Right renal cortex interstitium (tissue), 3 donors: ENCODE measurements at regions not wholly inside any gene's neighbourhood (a gene's known extent, or its start where the extent isn't known, plus 50 kb on each side); places are given as distances from the start of the nearest gene placed in this dataset.

Experiments
- DNase-seq, 3 donors: peaks; one replicate each; pipeline ENCODE4 v3.0.0-alpha.2; 2013; ENCODE audit warnings: low read depth in 3 of 3, low spot score in 2 of 3

GRCh38 chr4:177568931-177569330 lies 126.7 kb upstream of the AGA start:
- no peak for DNase-seq

DNA sequence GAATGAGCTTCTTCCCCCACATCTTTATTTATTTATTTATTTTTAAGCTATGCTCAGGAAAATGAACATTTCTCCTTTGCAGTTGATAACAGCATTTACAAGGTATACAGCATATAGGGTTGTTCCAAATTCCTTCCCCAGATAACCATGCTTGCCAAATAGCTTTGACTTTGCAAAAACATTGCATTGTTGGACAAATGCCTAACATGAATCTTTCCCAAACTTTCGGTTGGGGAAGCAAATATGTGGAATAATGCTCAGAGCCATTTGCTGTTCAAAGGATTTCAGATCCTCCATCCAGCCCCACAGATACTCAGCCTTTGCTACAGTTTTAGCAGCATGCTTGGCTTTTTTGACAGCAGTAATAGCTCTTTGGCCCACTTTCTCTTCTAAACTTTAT lies 127.2 kb upstream of the AGA start:
- DNase-seq, result no peak

DNA sequence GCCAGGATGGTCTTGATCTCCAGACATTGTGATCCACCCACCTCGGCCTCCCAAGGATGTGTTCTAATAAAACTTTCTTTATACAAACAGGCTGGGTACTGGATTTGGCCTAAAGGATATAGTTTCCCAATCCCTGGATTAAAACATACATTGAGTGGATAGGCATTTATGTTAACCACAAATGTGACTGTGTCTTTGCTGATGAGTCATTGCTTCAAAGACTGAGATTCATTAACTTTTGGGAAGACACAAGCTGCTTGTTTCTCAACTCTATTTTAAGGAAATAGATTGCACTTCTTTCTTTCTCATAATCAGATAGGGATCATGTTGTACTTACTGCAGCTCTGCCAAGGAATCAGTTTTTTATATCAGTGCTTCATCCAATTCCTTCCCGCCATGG lies 131.3 kb upstream of the AGA start:
- no peak for DNase-seq

DNA sequence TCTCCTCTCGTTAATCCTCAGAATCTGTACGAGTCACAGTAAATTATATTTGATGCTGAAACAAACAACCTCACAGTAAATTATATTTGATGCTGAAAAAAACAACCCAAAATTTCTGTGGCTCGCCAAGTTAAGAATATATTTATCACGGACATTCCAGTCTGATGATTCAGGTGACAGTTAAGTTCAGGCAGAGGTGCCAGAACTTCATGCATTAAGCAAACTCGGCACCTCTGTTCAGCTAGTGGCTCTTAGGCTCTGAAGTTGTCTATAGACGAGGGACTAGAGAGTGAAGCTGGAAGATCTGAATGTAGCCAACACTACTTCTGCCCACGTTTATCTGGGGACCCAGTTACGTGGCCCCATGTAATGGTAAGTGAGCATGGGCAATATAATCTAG lies 132.2 kb upstream of the AGA start:
- DNase-seq, result no peak

DNA sequence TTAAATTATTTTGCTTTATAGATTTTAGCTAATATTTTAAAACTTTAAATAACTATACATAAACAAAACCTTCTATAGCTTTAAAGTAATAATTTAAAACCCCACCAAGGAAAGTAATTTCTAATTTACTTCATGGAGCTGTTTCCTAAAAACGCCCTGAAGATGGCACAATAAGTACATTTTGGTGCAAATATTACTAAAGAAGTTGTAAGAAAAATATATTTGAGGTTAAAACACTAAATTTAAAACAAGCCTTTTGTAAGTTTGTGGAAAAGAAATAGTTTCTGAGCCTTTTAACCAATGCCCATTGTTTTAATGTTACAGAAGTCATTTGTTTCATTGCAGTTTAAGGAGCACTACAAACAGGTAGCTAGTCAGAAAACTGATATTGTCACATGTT lies 137.4 kb upstream of the AGA start:
- DNase-seq, result no peak

GRCh38 chr4:177582992-177583391 lies 140.8 kb upstream of the AGA start:
- no peak for DNase-seq

- no peak for DNase-seq
Observed at GRCh38 chr4:177587989-177588388, 145.8 kb upstream of the AGA start.

DNA sequence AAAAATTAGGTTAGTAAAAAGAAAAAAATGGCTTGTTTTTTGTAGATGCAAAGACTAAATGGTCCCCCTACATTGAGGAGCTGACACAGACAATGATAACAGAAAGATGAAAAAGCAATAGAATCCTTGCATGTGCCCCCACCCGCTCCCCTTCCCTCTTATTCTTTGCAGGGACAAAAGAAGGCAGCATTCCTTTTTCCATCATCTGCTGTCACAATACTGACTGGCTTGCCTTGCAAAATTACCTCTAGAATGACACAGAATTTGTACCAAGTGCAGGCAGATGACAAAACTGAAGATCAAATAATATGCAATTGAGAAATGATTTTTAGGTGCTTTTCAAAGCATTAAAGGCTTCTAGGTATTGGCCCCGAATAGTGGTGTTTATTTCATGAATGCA lies 153.1 kb upstream of the AGA start:
- DNase-seq, result no peak

DNA sequence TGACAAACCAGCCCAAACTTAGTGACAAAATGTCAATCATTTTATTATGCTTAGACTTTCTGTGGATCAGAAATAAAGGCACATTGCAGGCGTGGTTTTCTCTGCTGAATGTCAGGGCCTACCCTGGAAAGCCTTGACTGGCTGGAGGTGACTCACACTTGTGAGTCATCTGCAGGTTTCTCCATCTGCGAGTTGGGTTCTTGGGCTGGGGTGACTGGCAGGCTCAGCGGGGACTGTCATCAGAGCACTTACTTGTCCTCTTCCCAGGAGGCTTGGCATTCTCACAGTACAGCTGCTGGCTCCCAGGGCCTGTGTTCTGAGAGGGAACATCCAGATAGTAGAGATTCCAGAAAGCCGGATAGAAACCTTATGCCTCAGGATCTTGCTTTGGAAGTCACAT lies 153.8 kb upstream of the AGA start:
- no peak for DNase-seq

GRCh38 chr4:177596991-177597390 lies 154.8 kb upstream of the AGA start:
- DNase-seq, result no peak

GRCh38 chr4:177605252-177605651 lies 163.0 kb upstream of the AGA start:
- DNase-seq, result no peak

GRCh38 chr4:177607111-177607573 lies 164.9 kb upstream of the AGA start:
- DNase-seq, result no peak

GRCh38 chr4:177611974-177612664 lies 169.9 kb upstream of the AGA start:
- no peak for DNase-seq

DNA sequence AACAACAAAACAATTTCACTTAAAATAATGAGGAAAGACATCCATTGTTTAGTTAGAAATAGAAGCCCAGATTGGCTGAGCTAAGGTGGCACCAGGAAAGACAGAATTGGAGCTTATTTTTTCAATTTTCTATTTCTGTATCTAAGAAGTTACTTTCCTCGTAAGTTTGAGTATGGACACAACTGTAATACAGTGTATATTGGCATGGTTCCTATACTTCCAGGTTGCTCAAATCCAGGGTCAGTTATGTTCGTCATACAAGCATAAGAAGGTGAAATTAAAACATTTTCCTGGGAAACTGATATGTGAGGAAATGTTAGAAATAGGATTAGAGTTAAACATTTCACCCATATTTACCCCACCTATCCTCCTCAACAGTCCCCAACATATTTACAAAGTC lies 170.4 kb upstream of the AGA start:
- DNase-seq, result no peak

DNA sequence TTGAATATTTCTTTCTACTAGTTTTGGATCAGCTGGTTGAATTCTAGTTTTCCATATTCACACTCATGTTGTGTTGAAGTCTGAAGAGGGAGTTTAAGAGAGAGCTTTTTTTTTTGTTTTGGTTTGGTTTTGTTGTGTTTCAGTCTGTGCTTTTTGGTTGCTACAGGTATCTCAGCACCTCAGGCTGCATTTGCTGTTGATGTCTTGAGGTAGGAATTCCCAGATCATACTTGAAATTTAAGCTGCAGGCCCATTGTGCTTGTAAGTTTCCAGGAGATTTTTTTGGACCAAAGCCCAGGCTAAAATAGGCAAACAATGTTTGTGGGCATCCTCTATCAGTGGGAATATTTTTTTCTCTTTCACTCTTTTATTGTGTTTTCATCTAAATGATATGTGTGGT lies 190.2 kb upstream of the AGA start:
- DNase-seq, result no peak

DNA sequence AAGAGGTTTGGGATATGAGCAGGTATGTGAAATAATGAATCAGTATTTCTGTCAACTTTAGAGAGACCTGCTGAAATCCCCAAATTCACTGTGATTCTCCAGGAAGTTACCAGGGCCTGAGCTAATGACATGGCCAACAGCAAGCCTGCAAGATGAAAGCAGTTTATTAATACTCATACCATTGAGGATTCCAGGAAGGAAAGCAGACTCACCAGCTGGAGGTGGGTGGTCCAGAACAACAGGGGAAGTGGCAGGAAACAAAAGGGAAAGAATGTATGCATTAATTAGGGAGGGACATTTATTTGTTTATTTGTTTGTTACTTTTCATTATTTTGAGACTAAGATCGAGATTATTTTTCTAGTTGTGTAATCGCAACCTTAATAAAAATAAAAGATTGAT lies 196.6 kb upstream of the AGA start:
- DNase-seq, result no peak

GRCh38 chr4:177640864-177641263 lies 198.6 kb upstream of the AGA start:
- DNase-seq, result no peak

GRCh38 chr4:177660223-177660622 lies 218.0 kb upstream of the AGA start:
- DNase-seq, result no peak

GRCh38 chr4:177667687-177668086 lies 225.4 kb upstream of the AGA start:
- DNase-seq, result no peak

GRCh38 chr4:177671387-177671786 lies 229.2 kb upstream of the AGA start:
- DNase-seq, result no peak

- no peak for DNase-seq
Observed at GRCh38 chr4:177671845-177672244, 229.6 kb upstream of the AGA start.

DNA sequence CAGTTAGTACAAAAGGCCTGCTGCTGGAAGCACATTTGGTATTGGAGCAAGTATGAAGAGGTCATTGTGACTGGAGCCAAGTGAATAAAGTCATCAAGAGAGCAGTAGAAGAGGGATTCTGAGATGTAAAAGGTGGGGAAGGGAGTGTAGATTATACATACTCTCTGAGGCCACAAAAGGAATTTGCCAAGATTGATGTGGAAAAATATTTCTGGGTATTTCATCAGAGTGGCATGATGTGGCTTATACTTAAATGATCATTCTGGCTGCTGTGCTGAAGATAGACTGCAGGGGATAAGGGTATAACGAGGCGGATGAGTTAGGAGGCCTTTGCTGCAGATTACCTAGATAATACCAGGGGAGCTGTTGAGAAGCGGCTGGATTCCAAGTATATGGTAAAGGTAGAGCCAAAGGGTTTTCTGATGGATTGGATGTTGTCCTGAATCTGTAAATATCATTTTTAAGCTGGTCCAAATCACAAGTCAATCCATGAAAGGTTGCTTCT lies 231.8 kb upstream of the AGA start:
- no peak for DNase-seq

DNA sequence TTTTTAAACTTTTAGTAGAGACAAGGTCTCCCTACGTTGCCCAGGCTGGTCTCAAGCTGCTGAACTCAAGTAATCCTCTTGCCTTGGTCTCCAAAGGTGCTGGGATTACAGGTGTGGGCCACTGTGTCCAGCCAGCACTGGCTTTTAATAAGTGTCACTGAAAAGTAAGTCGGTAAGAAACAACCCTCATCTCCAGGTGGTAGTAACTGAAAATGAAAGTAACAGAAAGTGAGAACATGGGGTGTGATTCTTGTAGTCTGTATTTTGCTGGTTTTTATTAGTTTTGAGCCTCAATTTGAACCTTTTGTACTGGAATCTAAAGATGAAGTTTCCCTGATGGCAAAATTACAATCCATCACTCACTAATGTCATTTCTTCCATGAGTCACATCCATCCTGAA lies 238.1 kb upstream of the AGA start:
- DNase-seq, result no peak
